Activated CD4-positive, alpha-beta T cell treated with anti-CD3 and anti-CD28 coated beads, Interleukin-2, amount 10 ng/mL, durations not matched to agents 7 days and 5 days (primary cell): ENCODE measurements at regions not wholly inside any gene's neighbourhood (a gene's known extent, or its start where the extent isn't known, plus 50 kb on each side); places are given as distances from the start of the nearest gene placed in this dataset.

Experiments used
- CTCF ChIA-PET: fragments of 350-600 bp; sonication (Branson Sonifier 250); formaldehyde crosslinking; loops from one replicate; lab custom pipeline; 2021; ENCODE audit warnings: antibody characterized with exemption; lab: Charles Lee
- POLR2A ChIA-PET: fragments of 350-600 bp; sonication (Branson Sonifier 250); formaldehyde crosslinking; loops from one replicate; lab custom pipeline; 2021; ENCODE audit warnings: antibody characterized with exemption; lab: Charles Lee
- DNase-seq: peaks from one replicate; pipeline ENCODE4 v3.0.0-alpha.2; 2020
- H3K27ac Mint-ChIP-seq: one replicate; pipeline ENCODE4 v1.8.0; 2021; ENCODE audit warnings: mild to moderate bottlenecking, moderate library complexity, mixed read lengths
- H3K27me3 Mint-ChIP-seq: one replicate; pipeline ENCODE4 v1.8.0; 2021; ENCODE audit warnings: mixed read lengths
- H3K36me3 Mint-ChIP-seq: one replicate; pipeline ENCODE4 v1.8.0; 2021; ENCODE audit warnings: low read depth, mixed read lengths
- H3K4me1 Mint-ChIP-seq: one replicate; pipeline ENCODE4 v1.8.0; 2021; ENCODE audit warnings: mixed read lengths
- H3K4me3 Mint-ChIP-seq: one replicate; pipeline ENCODE4 v1.8.0; 2021; ENCODE audit warnings: mild to moderate bottlenecking, moderate library complexity, mixed read lengths
- H3K9me3 Mint-ChIP-seq: one replicate; pipeline ENCODE4 v1.8.0; 2021; ENCODE audit warnings: mixed read lengths

DNA sequence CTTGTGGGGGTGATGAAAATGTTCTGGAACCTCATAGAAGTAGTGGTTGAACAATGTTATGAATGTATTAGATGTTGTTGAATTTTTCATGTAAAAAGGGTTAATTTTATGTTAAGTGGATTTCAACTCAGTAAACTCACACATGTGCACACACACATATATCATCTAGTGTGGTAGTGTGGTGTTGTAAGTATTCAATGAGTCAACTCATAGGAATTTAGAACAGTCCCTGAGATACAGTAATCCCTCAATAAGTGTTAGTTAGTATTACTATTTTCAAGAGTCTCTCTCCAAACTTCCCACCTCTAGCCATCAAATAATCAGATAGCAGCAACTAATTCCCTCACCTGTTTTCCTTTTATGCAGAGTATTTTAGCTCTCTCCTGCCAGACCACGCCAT is 563.1 kb upstream of the JARID2 start:
- POLR2A ChIA-PET, result no interaction called here
- H3K4me3 Mint-ChIP-seq, result no peak overlapping the region

DNA sequence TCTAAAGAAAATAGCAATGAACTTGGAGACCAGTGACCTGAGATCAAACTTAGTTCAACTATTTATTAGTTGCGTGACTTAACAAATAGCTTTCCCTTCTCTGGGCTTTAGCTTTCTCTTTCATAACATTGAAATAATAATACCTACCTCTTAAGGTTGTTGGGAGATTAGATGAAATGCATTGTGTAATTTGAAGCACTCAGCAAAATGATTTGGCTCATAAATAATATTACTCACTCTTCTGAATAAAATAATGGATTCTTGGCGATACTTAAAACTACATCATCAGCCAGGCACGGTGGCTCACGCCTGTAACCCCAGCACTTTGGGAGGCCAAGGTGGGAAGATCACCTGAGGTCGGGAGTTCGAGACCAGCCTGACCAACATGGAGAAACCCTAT is 556.2 kb upstream of the JARID2 start:
- Mint-ChIP-seq H3K4me1 (no peaks in the 10 kb centered on the region), H3K27ac (no peak overlapping the region), H3K27me3 (no peaks in the 10 kb centered on the region), H3K36me3 (no peaks in the 10 kb centered on the region), H3K9me3 (peaks cover 9% of the 10 kb centered on the region), H3K4me3 (no peak overlapping the region)
- DNase-seq, result no peak
- CTCF ChIA-PET, result interaction anchor here (0.5 kb wide), 1 partner anchor 868 kb away, joined by 4 read pairs; no protein-coding TSS in a partner anchor
- POLR2A ChIA-PET, result interaction anchor here (0.6 kb wide), 1 partner anchor 34 kb away, joined by 6 read pairs; no protein-coding TSS in a partner anchor

More for the DNA sequence above, 563.1 kb upstream of the JARID2 start:
- H3K9me3 Mint-ChIP-seq, result peaks cover 8% of the 10 kb centered on the region
- H3K27me3 Mint-ChIP-seq, result no peaks in the 10 kb centered on the region
- H3K36me3 Mint-ChIP-seq, result peaks cover 7% of the 10 kb centered on the region
- no peak overlapping the region for H3K27ac Mint-ChIP-seq
- CTCF ChIA-PET, result no interaction called here
- no peaks in the 10 kb centered on the region for H3K4me1 Mint-ChIP-seq
- DNase-seq, result no peak

DNA sequence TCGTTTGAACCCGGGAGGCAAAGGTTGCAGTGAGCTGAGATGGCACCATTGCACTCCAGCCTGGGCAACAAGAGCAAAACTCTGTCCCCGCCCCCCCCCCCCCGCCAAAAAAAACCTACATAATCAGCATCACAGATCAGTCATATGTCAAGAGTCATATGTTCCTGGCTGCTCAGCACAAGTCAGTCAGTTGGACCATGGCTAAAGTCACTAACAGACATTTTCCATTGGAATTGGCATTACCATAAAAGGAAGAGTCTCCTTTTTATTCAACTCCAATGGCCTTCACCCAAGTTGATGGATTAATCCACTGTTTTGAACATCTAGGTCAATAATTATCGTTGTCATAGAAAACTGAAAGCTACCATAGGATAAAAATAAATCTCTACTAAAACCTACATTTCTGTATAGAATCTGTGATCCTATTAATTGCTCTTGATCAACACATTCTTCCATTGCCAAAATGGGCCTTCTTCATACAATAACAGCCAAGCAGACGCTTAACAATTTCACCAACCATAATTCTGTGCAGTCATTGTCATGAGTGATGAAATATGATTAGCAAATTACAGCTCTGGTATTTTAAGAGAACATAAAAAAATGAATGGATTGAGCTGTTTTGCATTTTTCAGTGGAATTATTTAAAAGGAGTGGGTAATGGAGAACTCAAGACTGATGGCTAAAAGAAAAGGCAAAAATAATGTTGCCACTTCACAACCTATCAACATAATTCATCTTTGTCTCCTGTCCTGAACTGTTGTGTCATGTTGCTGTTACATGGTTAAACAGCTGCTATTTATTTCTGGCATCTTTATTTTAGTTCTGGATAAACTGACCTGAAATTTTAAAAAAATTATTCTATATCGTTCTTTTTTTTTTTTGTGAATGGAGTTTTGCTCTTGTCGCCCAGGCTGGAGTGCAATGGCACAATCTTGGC is 555.5 kb upstream of the JARID2 start:
- no peak overlapping the region for H3K4me3 Mint-ChIP-seq
- ChIA-PET CTCF (interaction anchor here (1.0 to 1.9 kb wide), 2 partner anchors 13 to 20 kb away, joined by 3 to 7 read pairs; no protein-coding TSS in a partner anchor), POLR2A (interaction anchor here (0.6 kb wide), 1 partner anchor 33 kb away, joined by 6 read pairs; no protein-coding TSS in a partner anchor)
- no peak overlapping the region for H3K27ac Mint-ChIP-seq
- H3K27me3 Mint-ChIP-seq, result no peaks in the 10 kb centered on the region
- no peaks in the 10 kb centered on the region for H3K36me3 Mint-ChIP-seq
- H3K9me3 Mint-ChIP-seq, result peaks cover 9% of the 10 kb centered on the region
- no peak for DNase-seq
- no peaks in the 10 kb centered on the region for H3K4me1 Mint-ChIP-seq

DNA sequence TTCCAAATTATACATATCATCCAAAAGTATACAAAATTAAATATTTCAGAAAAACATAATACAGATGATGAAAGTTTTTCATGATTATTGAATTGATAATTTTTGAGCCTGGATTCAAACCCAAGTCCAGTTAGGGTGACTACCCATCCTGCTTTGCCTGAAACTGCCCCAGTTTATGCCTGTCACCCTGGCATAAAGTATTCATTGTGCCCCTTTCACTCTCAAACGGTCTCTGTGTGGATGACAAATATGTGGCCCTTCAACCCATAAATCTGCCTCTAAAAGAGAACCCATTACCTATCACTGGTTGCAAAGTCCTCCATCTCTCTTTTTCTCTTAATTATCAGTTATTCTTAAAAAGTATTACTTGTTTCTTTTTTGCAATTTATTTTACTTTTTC is 553.7 kb upstream of the JARID2 start:
- H3K27ac Mint-ChIP-seq, result no peak overlapping the region
- H3K4me1 Mint-ChIP-seq, result no peaks in the 10 kb centered on the region
- peaks cover 9% of the 10 kb centered on the region for H3K9me3 Mint-ChIP-seq

DNA sequence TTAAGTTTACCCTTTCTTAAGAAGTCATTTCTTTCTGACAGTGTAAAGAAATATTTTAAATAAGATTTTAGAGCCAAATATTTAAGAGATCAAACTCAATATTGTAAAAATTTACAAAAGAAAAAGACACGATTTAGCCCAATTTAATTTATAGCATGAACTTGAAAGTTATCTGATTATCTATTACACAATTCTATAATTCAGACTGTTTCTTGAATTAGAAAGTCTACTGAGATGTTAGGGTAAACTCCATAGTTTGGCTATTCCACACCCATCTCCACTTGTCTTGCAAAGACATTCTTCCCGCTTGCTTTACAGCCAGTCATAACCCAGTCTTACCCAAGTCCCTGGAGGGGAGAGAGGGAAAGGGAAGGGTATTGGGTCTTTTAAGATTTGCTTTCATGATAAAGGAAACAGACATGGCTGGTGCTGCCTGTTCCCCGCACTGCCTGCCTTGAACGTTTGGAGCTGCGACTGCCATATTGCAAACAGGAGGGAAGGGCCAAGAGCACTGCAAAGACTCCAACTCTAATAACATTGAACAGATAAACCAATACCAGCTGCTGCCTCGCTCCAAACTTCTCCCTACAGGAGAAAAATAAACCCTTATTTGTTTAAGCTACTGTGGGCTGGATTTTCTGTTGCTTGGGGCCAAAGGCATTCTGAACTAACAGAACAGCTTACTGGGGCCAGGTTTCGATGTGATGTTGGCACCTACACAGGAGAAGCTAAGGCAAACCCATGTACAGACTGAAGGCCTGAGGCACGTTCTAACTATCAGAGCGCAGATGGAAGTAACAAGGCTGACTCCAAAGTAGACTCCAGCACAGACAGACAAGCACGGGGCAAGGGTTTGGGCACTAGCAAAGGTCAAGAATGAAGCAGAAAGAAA is 552.3 kb upstream of the JARID2 start:
- Mint-ChIP-seq H3K27me3 (no peaks in the 10 kb centered on the region), H3K4me3 (no peak overlapping the region), H3K4me1 (no peaks in the 10 kb centered on the region), H3K9me3 (peaks cover 9% of the 10 kb centered on the region), H3K27ac (no peak overlapping the region), H3K36me3 (no peaks in the 10 kb centered on the region)
- POLR2A ChIA-PET, result no interaction called here
- CTCF ChIA-PET, result interaction anchor here (0.9 kb wide), 1 partner anchor 17 kb away, joined by 3 read pairs; no protein-coding TSS in a partner anchor
- DNase-seq, result no peak

More for the DNA sequence above, 553.7 kb upstream of the JARID2 start:
- no peak for DNase-seq
- Mint-ChIP-seq H3K36me3 (no peaks in the 10 kb centered on the region), H3K27me3 (no peaks in the 10 kb centered on the region), H3K4me3 (no peak overlapping the region)
- POLR2A ChIA-PET, result no interaction called here
- CTCF ChIA-PET, result interaction anchor here (1.3 to 1.9 kb wide), 2 partner anchors 18 to 21 kb away, joined by 4 to 7 read pairs; no protein-coding TSS in a partner anchor

DNA sequence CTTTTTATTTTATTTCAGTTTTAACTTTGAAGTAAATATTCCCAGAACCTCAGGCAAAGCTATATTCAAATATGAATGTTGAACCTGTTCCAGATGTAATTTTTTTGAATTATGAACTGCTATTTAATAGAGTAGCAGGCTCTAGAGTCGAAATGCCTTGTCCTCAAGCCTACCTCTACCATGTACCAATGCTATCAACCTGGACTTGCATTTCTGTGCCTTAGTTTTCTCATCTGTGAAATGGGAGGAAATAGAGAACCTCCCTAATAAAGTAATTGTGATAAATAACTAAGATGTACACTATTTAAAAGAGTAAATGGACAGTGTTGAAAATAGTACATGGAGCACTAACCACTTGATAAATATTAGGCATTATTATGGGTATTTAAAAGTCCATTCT is 551.6 kb upstream of the JARID2 start:
- Mint-ChIP-seq H3K9me3 (peaks cover 8% of the 10 kb centered on the region), H3K27me3 (no peaks in the 10 kb centered on the region), H3K36me3 (no peaks in the 10 kb centered on the region), H3K4me1 (no peaks in the 10 kb centered on the region), H3K27ac (no peak overlapping the region), H3K4me3 (no peak overlapping the region)
- DNase-seq, result no peak
- CTCF ChIA-PET, result interaction anchor here (0.9 kb wide), 1 partner anchor 16 kb away, joined by 3 read pairs; no protein-coding TSS in a partner anchor
- POLR2A ChIA-PET, result no interaction called here

DNA sequence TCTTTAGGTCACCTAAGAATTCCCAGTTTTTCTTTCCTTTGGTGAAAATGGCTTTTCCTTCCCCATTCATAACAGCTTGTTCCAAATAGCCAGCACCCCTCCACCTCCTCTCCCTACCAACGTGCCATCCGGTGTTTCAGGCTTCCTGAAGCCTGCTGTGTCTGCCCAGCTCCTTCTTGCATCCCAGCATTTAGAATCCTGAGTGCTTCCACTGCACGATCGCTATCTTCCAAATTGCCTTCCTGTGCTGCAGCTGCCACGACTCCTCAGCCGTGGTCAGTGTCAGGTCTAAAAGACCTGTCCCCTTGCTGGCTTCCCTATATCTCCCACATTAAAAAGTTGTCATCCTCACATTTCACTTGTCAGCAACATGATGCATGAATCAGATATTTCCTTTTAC is 550.3 kb upstream of the JARID2 start:
- CTCF ChIA-PET, result no interaction called here

DNA sequence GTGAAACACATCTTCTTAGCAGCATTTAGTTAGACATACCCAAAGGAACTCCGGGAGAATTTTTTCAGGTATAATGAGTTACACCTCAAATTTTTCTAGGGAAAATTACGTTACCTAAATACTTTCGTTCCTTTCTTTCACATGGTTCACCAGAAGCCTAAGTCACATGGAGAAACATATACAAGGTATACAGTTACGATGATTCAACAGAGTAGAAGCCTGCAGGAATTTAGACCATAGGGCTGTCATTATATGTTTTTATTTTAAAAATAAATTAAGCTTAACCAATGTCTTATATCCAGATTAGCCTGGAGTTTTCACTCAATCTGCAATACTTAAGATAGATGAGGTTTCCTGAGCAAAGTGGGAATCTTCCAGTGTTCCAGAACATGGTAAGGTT is 549.5 kb upstream of the JARID2 start:
- CTCF ChIA-PET, result interaction anchor here (0.6 to 0.7 kb wide), 2 partner anchors 265 to 892 kb away, joined by 4 read pairs; no protein-coding TSS in a partner anchor

More for the DNA sequence above, 550.3 kb upstream of the JARID2 start:
- Mint-ChIP-seq H3K27me3 (no peaks in the 10 kb centered on the region), H3K4me1 (no peaks in the 10 kb centered on the region), H3K4me3 (no peak overlapping the region), H3K36me3 (no peaks in the 10 kb centered on the region), H3K9me3 (peaks cover 10% of the 10 kb centered on the region), H3K27ac (no peak overlapping the region)
- POLR2A ChIA-PET, result no interaction called here
- no peak for DNase-seq

DNA sequence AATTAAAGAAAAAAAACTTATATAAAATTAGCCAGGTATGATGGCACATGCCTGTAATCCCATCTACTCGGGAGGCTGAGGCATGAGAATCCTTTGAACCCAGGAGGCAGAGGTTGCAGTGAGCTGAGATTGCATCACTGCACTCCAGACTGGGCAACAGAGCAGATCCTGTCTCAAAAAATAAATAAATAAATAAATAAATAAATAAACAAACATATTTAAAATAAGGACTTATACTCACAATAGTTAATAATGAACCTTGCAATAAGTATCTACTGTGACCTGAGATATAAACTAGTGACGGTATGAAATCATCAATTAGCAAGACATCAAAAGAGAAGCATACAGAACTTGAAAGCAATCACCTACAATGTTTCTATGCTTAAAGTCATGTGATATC is 548.4 kb upstream of the JARID2 start:
- ChIA-PET POLR2A (no interaction called here), CTCF (interaction anchor here (0.6 kb wide), 1 partner anchor 327 kb away, joined by 4 read pairs; no protein-coding TSS in a partner anchor)

More for the DNA sequence above, 549.5 kb upstream of the JARID2 start:
- POLR2A ChIA-PET, result no interaction called here
- peaks cover 11% of the 10 kb centered on the region for H3K9me3 Mint-ChIP-seq
- H3K36me3 Mint-ChIP-seq, result peaks cover 3% of the 10 kb centered on the region
- no peaks in the 10 kb centered on the region for H3K4me1 Mint-ChIP-seq
- no peak overlapping the region for H3K4me3 Mint-ChIP-seq
- no peak for DNase-seq
- no peaks in the 10 kb centered on the region for H3K27me3 Mint-ChIP-seq
- H3K27ac Mint-ChIP-seq, result no peak overlapping the region

DNA sequence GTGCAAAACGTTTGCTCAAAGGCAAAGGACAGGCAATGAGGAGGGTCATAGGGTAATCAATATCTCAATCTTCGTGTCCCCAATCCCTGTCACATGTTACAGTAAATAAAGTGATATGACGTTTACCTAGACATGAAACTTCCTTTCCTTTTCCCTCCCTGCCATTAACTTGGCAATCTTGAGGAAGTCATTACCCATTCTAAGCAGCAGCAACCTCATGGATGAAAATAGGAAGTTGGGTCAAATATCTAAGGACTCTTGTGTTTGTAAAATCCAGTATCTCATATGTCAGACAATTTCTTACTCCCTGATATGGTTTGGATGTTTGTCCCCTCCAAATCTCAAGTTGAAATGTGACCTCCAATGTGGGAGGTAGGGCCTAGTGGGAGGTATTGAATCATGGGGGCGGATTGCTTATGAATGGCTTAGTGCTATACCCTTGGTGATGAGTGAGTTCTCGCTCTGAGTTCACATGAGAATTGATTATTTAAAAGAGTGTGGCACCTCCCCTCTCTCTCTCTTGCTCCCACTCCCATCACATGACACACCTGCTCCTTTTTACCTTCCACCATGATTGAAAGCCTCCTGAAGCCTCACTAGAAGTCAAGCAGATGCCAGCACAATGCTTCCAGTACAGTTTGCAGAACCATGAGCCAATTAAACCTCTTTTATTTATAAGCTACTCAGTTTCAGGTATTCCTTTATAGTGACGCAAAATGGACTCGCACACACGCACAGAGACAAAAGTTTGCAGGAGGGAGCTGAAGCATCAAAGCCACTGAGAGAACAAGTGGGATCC is 545.9 kb upstream of the JARID2 start:
- Mint-ChIP-seq H3K4me3 (no peak overlapping the region), H3K27me3 (no peaks in the 10 kb centered on the region), H3K36me3 (peaks cover 5% of the 10 kb centered on the region), H3K27ac (no peak overlapping the region), H3K4me1 (no peaks in the 10 kb centered on the region), H3K9me3 (peaks cover 18% of the 10 kb centered on the region)
- no peak for DNase-seq
- ChIA-PET POLR2A (no interaction called here), CTCF (interaction anchor here (3.7 kb wide), 1 partner anchor 11 kb away, joined by 13 read pairs; no protein-coding TSS in a partner anchor)

More for the DNA sequence above, 548.4 kb upstream of the JARID2 start:
- Mint-ChIP-seq H3K36me3 (peaks cover 3% of the 10 kb centered on the region), H3K27me3 (no peaks in the 10 kb centered on the region), H3K27ac (no peak overlapping the region), H3K4me3 (no peak overlapping the region), H3K9me3 (peaks cover 13% of the 10 kb centered on the region), H3K4me1 (no peaks in the 10 kb centered on the region)
- no peak for DNase-seq

DNA sequence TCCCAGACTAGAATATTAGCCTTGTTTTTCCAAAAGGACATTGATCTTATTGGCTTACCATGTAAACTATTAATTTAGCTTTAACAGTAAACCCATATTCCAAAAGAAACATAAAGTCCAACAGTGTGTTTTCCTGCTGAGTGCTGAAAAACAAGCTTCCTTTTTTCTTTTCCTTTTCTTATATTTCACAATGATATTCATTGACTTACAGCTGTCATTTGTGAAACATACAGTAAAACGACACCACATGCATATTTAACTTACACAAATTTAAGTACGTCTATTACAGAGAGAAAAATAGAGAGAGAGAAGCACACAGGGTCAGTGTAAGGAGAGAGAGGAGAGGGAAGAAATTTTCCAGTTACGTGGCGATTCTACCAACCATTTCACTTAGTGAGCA is 543.9 kb upstream of the JARID2 start:
- Mint-ChIP-seq H3K27me3 (no peaks in the 10 kb centered on the region), H3K9me3 (peaks cover 23% of the 10 kb centered on the region), H3K4me1 (peaks cover 9% of the 10 kb centered on the region), H3K27ac (no peak overlapping the region), H3K4me3 (no peak overlapping the region), H3K36me3 (peaks cover 7% of the 10 kb centered on the region)
- no peak for DNase-seq
- ChIA-PET POLR2A (no interaction called here), CTCF (interaction anchor here (0.7 to 3.7 kb wide), 3 partner anchors 9 to 23 kb away, joined by 3 to 13 read pairs (median 3); no protein-coding TSS in a partner anchor)
